Activated CD8-positive, alpha-beta memory T cell treated with anti-CD3 and anti-CD28 coated beads for 36 hours (primary cell): ENCODE measurements at regions not wholly inside any gene's neighbourhood (a gene's known extent, or its start where the extent isn't known, plus 50 kb on each side); places are given as distances from the start of the nearest gene placed in this dataset.

ENCODE experiments used
- CTCF ChIA-PET: fragments of 350-600 bp; sonication (Branson Sonifier 250); formaldehyde crosslinking; loops from one replicate; lab custom pipeline; 2021; ENCODE audit warnings: antibody characterized with exemption; lab: Charles Lee
- POLR2A ChIA-PET: fragments of 350-600 bp; sonication (Branson Sonifier 250); formaldehyde crosslinking; loops from one replicate; lab custom pipeline; 2021; ENCODE audit warnings: antibody characterized with exemption; lab: Charles Lee

GRCh38 chr13:70505809-70506208 is 397.6 kb upstream of the KLHL1 start:
- ChIA-PET POLR2A (no interaction called here), CTCF (no interaction called here)

- CTCF ChIA-PET: interaction anchor here (0.7 kb wide), 2 partner anchors 16 to 65 kb away, joined by 3 to 4 read pairs; no protein-coding TSS in a partner anchor
- POLR2A ChIA-PET: no interaction called here
Observed at GRCh38 chr13:70502944-70503343, 394.7 kb upstream of the KLHL1 start.

- POLR2A ChIA-PET: no interaction called here
- CTCF ChIA-PET: no interaction called here
Observed at GRCh38 chr13:70490320-70490935, 382.2 kb upstream of the KLHL1 start.

GRCh38 chr13:70484931-70485330 is 376.7 kb upstream of the KLHL1 start:
- ChIA-PET POLR2A (no interaction called here), CTCF (no interaction called here)

- POLR2A ChIA-PET: no interaction called here
- CTCF ChIA-PET: no interaction called here
Observed at GRCh38 chr13:70483599-70484276, 375.5 kb upstream of the KLHL1 start.

GRCh38 chr13:70473907-70474306 is 365.7 kb upstream of the KLHL1 start:
- ChIA-PET POLR2A (no interaction called here), CTCF (no interaction called here)

GRCh38 chr13:70469077-70469476 is 360.8 kb upstream of the KLHL1 start:
- ChIA-PET CTCF (no interaction called here), POLR2A (no interaction called here)

GRCh38 chr13:70457474-70457873 is 349.2 kb upstream of the KLHL1 start:
- POLR2A ChIA-PET: no interaction called here
- CTCF ChIA-PET: no interaction called here

GRCh38 chr13:70448820-70449219 is 340.6 kb upstream of the KLHL1 start:
- ChIA-PET CTCF (no interaction called here), POLR2A (no interaction called here)

GRCh38 chr13:70432276-70432805 is 324.1 kb upstream of the KLHL1 start:
- CTCF ChIA-PET: no interaction called here
- POLR2A ChIA-PET: no interaction called here

GRCh38 chr13:70430256-70430655 is 322.0 kb upstream of the KLHL1 start:
- CTCF ChIA-PET: no interaction called here
- POLR2A ChIA-PET: no interaction called here

GRCh38 chr13:70424928-70425327 is 316.7 kb upstream of the KLHL1 start:
- ChIA-PET CTCF (no interaction called here), POLR2A (no interaction called here)

GRCh38 chr13:70424428-70424827 is 316.2 kb upstream of the KLHL1 start:
- CTCF ChIA-PET: no interaction called here

GRCh38 chr13:70415136-70415535 is 306.9 kb upstream of the KLHL1 start:
- CTCF ChIA-PET: no interaction called here
- POLR2A ChIA-PET: no interaction called here

More at GRCh38 chr13:70424428-70424827, 316.2 kb upstream of the KLHL1 start:
- POLR2A ChIA-PET: no interaction called here

- CTCF ChIA-PET: no interaction called here
Observed at GRCh38 chr13:70408865-70409264, 300.6 kb upstream of the KLHL1 start.

GRCh38 chr13:70407486-70407885 is 299.2 kb upstream of the KLHL1 start:
- ChIA-PET POLR2A (no interaction called here), CTCF (no interaction called here)

More at GRCh38 chr13:70408865-70409264, 300.6 kb upstream of the KLHL1 start:
- POLR2A ChIA-PET: no interaction called here

- CTCF ChIA-PET: no interaction called here
- POLR2A ChIA-PET: no interaction called here
Observed at GRCh38 chr13:70405266-70405665, 297.0 kb upstream of the KLHL1 start.

- ChIA-PET CTCF (no interaction called here), POLR2A (no interaction called here)
Observed at GRCh38 chr13:70394031-70394548, 285.8 kb upstream of the KLHL1 start.

GRCh38 chr13:70391678-70392077 is 283.4 kb upstream of the KLHL1 start:
- ChIA-PET CTCF (no interaction called here), POLR2A (no interaction called here)

- CTCF ChIA-PET: no interaction called here
Observed at GRCh38 chr13:70390968-70391367, 282.7 kb upstream of the KLHL1 start.

GRCh38 chr13:70390064-70390463 is 281.8 kb upstream of the KLHL1 start:
- CTCF ChIA-PET: no interaction called here
- POLR2A ChIA-PET: no interaction called here

More at GRCh38 chr13:70390968-70391367, 282.7 kb upstream of the KLHL1 start:
- POLR2A ChIA-PET: no interaction called here
